H1 (cell line): ENCODE measurements at regions not wholly inside any gene's neighbourhood (a gene's known extent, or its start where the extent isn't known, plus 50 kb on each side); places are given as distances from the start of the nearest gene placed in this dataset.

Experiments used
- CTCF ChIA-PET: fragments of 300-600 bp; sonication (Branson Sonifier 250); formaldehyde crosslinking; loops from one replicate; lab custom pipeline; 2021; ENCODE audit not compliant: partially characterized antibody; lab: Charles Lee
- POLR2A ChIA-PET: fragments of 300-600 bp; sonication (Branson Sonifier 250); formaldehyde crosslinking; loops from one replicate; lab custom pipeline; 2021; ENCODE audit warnings: inconsistent platforms; ENCODE audit not compliant: partially characterized antibody; lab: Charles Lee
- DNase-seq, 2 experiments: peaks; one replicate each; pipeline versions ENCODE4 v3.0.0 to v3.0.0-alpha.2; 2010 to 2022; ENCODE audit warnings: low spot score in 2 of 2, low read depth in 1 of 2, mixed read lengths in 1 of 2
- FAIRE-seq: peaks from 2 replicates; lab custom pipeline; 2011; peaks lifted over from hg19 to GRCh38; lab: Jason Lieb, UNC
- H2AFZ ChIP-seq: 2 replicates; pipeline ENCODE4 v1.8.1; 2012; ENCODE audit warnings: low read length, inconsistent platforms
- H2AK5ac ChIP-seq: 2 replicates; pipeline ENCODE4 v1.6.1; 2013; ENCODE audit warnings: low read depth, low read length
- H2BK120ac ChIP-seq: replicated peaks from 2 replicates; pipeline ENCODE3; 2013; ENCODE audit warnings: low read depth, low read length, inconsistent platforms
- H2BK12ac ChIP-seq: 2 replicates; pipeline ENCODE4 v1.6.1; 2013; ENCODE audit warnings: low read depth, low read length
- H2BK15ac ChIP-seq: 2 replicates; pipeline ENCODE4 v1.6.1; 2013; ENCODE audit warnings: low read length
- H2BK20ac ChIP-seq: 2 replicates; pipeline ENCODE4 v1.6.1; 2013; ENCODE audit warnings: low read length
- H2BK5ac ChIP-seq: 2 replicates; pipeline ENCODE4 v1.6.1; 2013; ENCODE audit warnings: low read depth, low read length
- H3K14ac ChIP-seq: 2 replicates; pipeline ENCODE4 v1.6.1; 2013; ENCODE audit warnings: inconsistent platforms; ENCODE audit not compliant: insufficient read length
- H3K18ac ChIP-seq: 2 replicates; pipeline ENCODE4 v1.6.1; 2013; ENCODE audit warnings: low read length; ENCODE audit errors: extremely low read depth
- H3K23ac ChIP-seq: 2 replicates; pipeline ENCODE4 v1.6.1; 2013; ENCODE audit warnings: inconsistent platforms; ENCODE audit not compliant: insufficient read length
- H3K23me2 ChIP-seq: 2 replicates; pipeline ENCODE4 v1.6.1; 2013; ENCODE audit warnings: low read depth, low read length
- H3K27ac ChIP-seq: 2 replicates; pipeline ENCODE4 v1.6.1; 2011; ENCODE audit warnings: low read depth, low read length, inconsistent platforms
- H3K27me3 ChIP-seq, 4 experiments: replicated peaks in 1 of 4; 1 replicate in 1 of 4; 2 replicates in 3 of 4; pipeline versions ENCODE4 v1.6.1 to v1.8.1; 2011 to 2013; ENCODE audit warnings: low read length in 3 of 4, mild to moderate bottlenecking in 3 of 4, inconsistent platforms in 2 of 4, mixed read lengths in 2 of 4, moderate library complexity in 1 of 4; ENCODE audit not compliant: control insufficient read depth in 3 of 4, insufficient read depth in 3 of 4; ENCODE audit errors: extremely low read depth in 1 of 4
- H3K36me3 ChIP-seq, 4 experiments: 2 replicates each; pipeline versions ENCODE4 v1.6.1 to v1.8.1; 2011 to 2013; ENCODE audit warnings: mild to moderate bottlenecking in 4 of 4, low read length in 3 of 4, moderate library complexity in 2 of 4, control low read depth in 1 of 4, inconsistent platforms in 1 of 4; ENCODE audit not compliant: insufficient read depth in 4 of 4, control insufficient read depth in 2 of 4
- H3K4ac ChIP-seq: replicated peaks from 2 replicates; pipeline ENCODE3; 2013; ENCODE audit warnings: low read length, low read depth, mixed read lengths, inconsistent platforms; ENCODE audit not compliant: insufficient read length
- H3K4me1 ChIP-seq, 4 experiments: replicated peaks in 1 of 4; 1 replicate in 1 of 4; 2 replicates in 3 of 4; pipeline versions ENCODE4 v1.6.1 to v1.8.1; 2011 to 2013; ENCODE audit warnings: low read length in 3 of 4, inconsistent platforms in 2 of 4, mixed read lengths in 1 of 4; ENCODE audit not compliant: insufficient read depth in 4 of 4, control insufficient read depth in 3 of 4
- H3K4me2 ChIP-seq, 2 experiments: 2 replicates each; pipeline versions ENCODE4 v1.6.1 to v1.8.1; 2011 to 2013; ENCODE audit warnings: low read depth in 2 of 2, low read length in 2 of 2, control low read depth in 1 of 2, inconsistent platforms in 1 of 2, mild to moderate bottlenecking in 1 of 2; ENCODE audit not compliant: insufficient read depth in 1 of 2
- H3K4me3 ChIP-seq, 4 experiments: fragments of 200-600, 300-600 bp in 1 of 4; sonication (generic), shearing (Covaris generic), sonication (Bioruptor Twin) in 1 of 4; 2 replicates each; pipeline versions ENCODE4 v1.5.1 to v1.8.1; 2011 to 2016; ENCODE audit warnings: low read length in 4 of 4, low read depth in 3 of 4, control low read depth in 2 of 4, inconsistent platforms in 2 of 4, mild to moderate bottlenecking in 2 of 4, mixed read lengths in 1 of 4, moderate library complexity in 1 of 4; ENCODE audit not compliant: insufficient read depth in 2 of 4; ENCODE audit errors: extremely low read depth in 1 of 4
- H3K56ac ChIP-seq: replicated peaks from 2 replicates; pipeline ENCODE3; 2013; ENCODE audit warnings: low read depth, mild to moderate bottlenecking, mixed read lengths, low read length, inconsistent platforms; ENCODE audit not compliant: insufficient read length
- H3K79me1 ChIP-seq: 2 replicates; pipeline ENCODE4 v1.6.1; 2013; ENCODE audit warnings: low read depth, low read length, control low read depth
- H3K79me2 ChIP-seq, 2 experiments: 2 replicates each; pipeline versions ENCODE4 v1.6.1 to v1.8.1; 2012 to 2013; ENCODE audit warnings: low read length in 2 of 2, mild to moderate bottlenecking in 2 of 2, inconsistent platforms in 1 of 2; ENCODE audit not compliant: insufficient read depth in 2 of 2, control insufficient read depth in 1 of 2
- H3K9ac ChIP-seq, 4 experiments: replicated peaks in 1 of 4; 1 replicate in 1 of 4; 2 replicates in 3 of 4; pipeline versions ENCODE4 v1.6.1 to v1.8.1; 2011 to 2013; ENCODE audit warnings: low read depth in 3 of 4, low read length in 3 of 4, control low read depth in 2 of 4, mild to moderate bottlenecking in 2 of 4, moderate library complexity in 2 of 4, inconsistent platforms in 1 of 4; ENCODE audit errors: extremely low read depth in 1 of 4
- H3K9me3 ChIP-seq, 2 experiments: 2 replicates each; pipeline versions ENCODE4 v1.6.1 to v1.8.1; 2012 to 2013; ENCODE audit warnings: mild to moderate bottlenecking in 2 of 2, moderate library complexity in 2 of 2, control low read depth in 1 of 2, inconsistent platforms in 1 of 2, low read depth in 1 of 2, low read length in 1 of 2, mixed read lengths in 1 of 2; ENCODE audit not compliant: insufficient read depth in 2 of 2
- H4K20me1 ChIP-seq, 2 experiments: replicated peaks in 1 of 2; 2 replicates each; pipeline versions ENCODE3 to v1.8.1; 2011 to 2013; ENCODE audit warnings: inconsistent platforms in 2 of 2, low read length in 2 of 2, mild to moderate bottlenecking in 1 of 2; ENCODE audit not compliant: insufficient read depth in 2 of 2, control insufficient read depth in 1 of 2
- H4K5ac ChIP-seq: 2 replicates; pipeline ENCODE4 v1.6.1; 2013; ENCODE audit warnings: low read length, low read depth, mixed read lengths, inconsistent platforms; ENCODE audit not compliant: insufficient read length
- H4K8ac ChIP-seq: 2 replicates; pipeline ENCODE4 v1.8.0; 2013; ENCODE audit warnings: mild to moderate bottlenecking, moderate library complexity, low read length, inconsistent platforms; ENCODE audit not compliant: insufficient read depth; ENCODE audit errors: extremely low read depth
- H4K91ac ChIP-seq: replicated peaks from 2 replicates; pipeline ENCODE3; 2013; ENCODE audit warnings: low read length, mixed read lengths, inconsistent platforms; ENCODE audit not compliant: insufficient read length
- ATF2 ChIP-seq: IDR thresholded peaks from 2 replicates; pipeline ENCODE4 v1.6.1; 2012; ENCODE audit warnings: low read length, inconsistent platforms
- CEBPB ChIP-seq: IDR thresholded peaks from 2 replicates; pipeline ENCODE4 v1.6.1; 2012; ENCODE audit warnings: low read depth, low read length
- CTBP2 ChIP-seq: IDR thresholded peaks from 2 replicates; pipeline ENCODE4 v1.7.0; 2011; ENCODE audit warnings: borderline replicate concordance, mild to moderate bottlenecking, moderate library complexity, mixed read lengths, low read length; ENCODE audit not compliant: insufficient read depth, insufficient read length
- E2F6 ChIP-seq: IDR thresholded peaks from 2 replicates; pipeline ENCODE4 v1.6.1; 2012; ENCODE audit warnings: inconsistent platforms
- EGR1 ChIP-seq: IDR thresholded peaks from 2 replicates; pipeline ENCODE4 v1.6.1; 2011; ENCODE audit warnings: low read depth, low read length, borderline replicate concordance
- EP300 ChIP-seq, 2 experiments: IDR thresholded peaks; 1 replicate in 1 of 2; 2 replicates in 1 of 2; pipeline ENCODE4 v1.6.1; 2011 to 2012; ENCODE audit warnings: low read depth in 2 of 2, low read length in 2 of 2, mild to moderate bottlenecking in 2 of 2, borderline replicate concordance in 1 of 2, inconsistent platforms in 1 of 2, moderate library complexity in 1 of 2
- GTF2F1 ChIP-seq: IDR thresholded peaks from 2 replicates; pipeline ENCODE4 v1.6.1; 2012; ENCODE audit warnings: low read depth, low read length, improper control_type of control experiment, borderline replicate concordance
- KDM5A ChIP-seq: fragments of 200-600 bp; IDR thresholded peaks from 2 replicates; pipeline ENCODE4 v1.7.1; 2012; ENCODE audit warnings: mild to moderate bottlenecking, low read length, inconsistent platforms, mixed read lengths
- PHF8 ChIP-seq: fragments of 200-600 bp; sonication (generic); conservative IDR thresholded peaks from 2 replicates; pipeline ENCODE4 v1.7.1; 2012; ENCODE audit warnings: low read depth, mild to moderate bottlenecking, inconsistent platforms, low read length, moderate library complexity
- POLR2AphosphoS5 ChIP-seq: IDR thresholded peaks from 2 replicates; pipeline ENCODE4 v1.6.1; 2011; ENCODE audit warnings: low read depth, low read length
- SIN3A ChIP-seq, 2 experiments: IDR thresholded peaks in 1 of 2; conservative IDR thresholded peaks in 1 of 2; 2 replicates each; pipeline ENCODE4 v1.6.1; 2011 to 2012; ENCODE audit warnings: low read length in 2 of 2, improper control_type of control experiment in 1 of 2, low read depth in 1 of 2, mild to moderate bottlenecking in 1 of 2
- SIRT6 ChIP-seq: IDR thresholded peaks from one replicate; pipeline ENCODE4 v1.7.1; 2012; ENCODE audit warnings: low read length, inconsistent platforms
- SP4 ChIP-seq: IDR thresholded peaks from 2 replicates; pipeline ENCODE4 v1.6.1; 2012; ENCODE audit warnings: low read length, inconsistent platforms
- YY1 ChIP-seq: IDR thresholded peaks from 2 replicates; pipeline ENCODE4 v1.6.1; 2011; ENCODE audit warnings: low read depth, mild to moderate bottlenecking, low read length

- H3K9ac ChIP-seq, result no peak overlapping the region
- H3K27me3 ChIP-seq, result no peaks in the 10 kb centered on the region
- H3K4me2 ChIP-seq, result no peak overlapping the region
- H3K4me1 ChIP-seq, result no peaks in the 10 kb centered on the region
- no peaks in the 10 kb centered on the region for H3K79me2 ChIP-seq
- no peaks in the 10 kb centered on the region for H3K79me1 ChIP-seq
- no peaks in the 10 kb centered on the region for H3K23me2 ChIP-seq
- H3K23ac ChIP-seq, result no peak overlapping the region
- no peaks in the 10 kb centered on the region; a peak in 1 of 4 replicates for H3K9me3 ChIP-seq
- H3K4me3 ChIP-seq, result no peak overlapping the region
- H2AK5ac ChIP-seq, result no peak overlapping the region
- H3K14ac ChIP-seq, result no peak overlapping the region
- H4K8ac ChIP-seq, result no peak overlapping the region
- H2BK15ac ChIP-seq, result no peak overlapping the region
- H2BK120ac ChIP-seq, result no peak overlapping the region
- FAIRE-seq, result no peak
- no peak overlapping the region for H3K18ac ChIP-seq
- no peak overlapping the region for H2BK20ac ChIP-seq
- no peak overlapping the region for H3K27ac ChIP-seq
- ChIA-PET CTCF (no interaction called here), POLR2A (no interaction called here)
- no peaks in the 10 kb centered on the region for H3K36me3 ChIP-seq
- no peaks in the 10 kb centered on the region for H4K20me1 ChIP-seq
- DNase-seq, result no peak
- no peak overlapping the region for H3K56ac ChIP-seq
- H2BK12ac ChIP-seq, result no peak overlapping the region
- H4K91ac ChIP-seq, result no peak overlapping the region
- no peak overlapping the region for H4K5ac ChIP-seq
- H2AFZ ChIP-seq, result no peak overlapping the region
- H2BK5ac ChIP-seq, result no peak overlapping the region
- H3K4ac ChIP-seq, result no peak overlapping the region
- TF ChIP-seq EP300 (IDR thresholded peaks at IDR 0.05; ENCODE audit: borderline replicate concordance in 1 of 2, low read depth in 2 of 2, low read length in 2 of 2) (no peak), POLR2AphosphoS5 (no peak), SP4 (no peak), EGR1 (no peak), GTF2F1 (no peak), KDM5A (no peak), CEBPB (no peak), SIRT6 (no peak), E2F6 (no peak), SIN3A (conservative IDR thresholded peaks at IDR 0.05 in 1 of 2, IDR thresholded peaks at IDR 0.05 in 1 of 2; ENCODE audit: low read depth in 1 of 2, low read length in 2 of 2) (no peak), PHF8 (no peak), CTBP2 (no peak), ATF2 (no peak), YY1 (no peak)
Measured at GRCh38 chrX:46044486-46044885, 500.7 kb downstream of the ZNF674 start.
